Ishikawa (cell line): ENCODE measurements at regions not wholly inside any gene's neighbourhood (a gene's known extent, or its start where the extent isn't known, plus 50 kb on each side); places are given as distances from the start of the nearest gene placed in this dataset.

Experiments used
- CEBPB ChIP-seq: IDR thresholded peaks from 2 replicates; pipeline ENCODE4 v1.6.1; 2012
- CREB1 ChIP-seq: IDR thresholded peaks from 2 replicates; pipeline ENCODE4 v1.6.1; 2012; ENCODE audit warnings: low read depth
- EGR1 ChIP-seq: IDR thresholded peaks from 2 replicates; pipeline ENCODE4 v1.6.1; 2012
- EP300 ChIP-seq: IDR thresholded peaks from 2 replicates; pipeline ENCODE4 v1.6.1; 2012; ENCODE audit warnings: borderline replicate concordance
- FOXM1 ChIP-seq: IDR thresholded peaks from 2 replicates; pipeline ENCODE4 v1.6.1; 2012; ENCODE audit warnings: low read depth, borderline replicate concordance
- NFIC ChIP-seq: IDR thresholded peaks from 2 replicates; pipeline ENCODE4 v1.6.1; 2012
- RAD21 ChIP-seq: IDR thresholded peaks from 2 replicates; pipeline ENCODE4 v1.6.1; 2012; ENCODE audit warnings: low read depth
- REST ChIP-seq: IDR thresholded peaks from 2 replicates; pipeline ENCODE4 v1.6.1; 2012; ENCODE audit warnings: low read depth, mild to moderate bottlenecking
- TAF1 ChIP-seq: IDR thresholded peaks from 2 replicates; pipeline ENCODE4 v1.6.1; 2012; ENCODE audit warnings: low read depth, mild to moderate bottlenecking
- TCF12 ChIP-seq: IDR thresholded peaks from 2 replicates; pipeline ENCODE4 v1.6.1; 2012; ENCODE audit warnings: low read depth
- TEAD4 ChIP-seq: IDR thresholded peaks from 2 replicates; pipeline ENCODE4 v1.6.1; 2012
- USF1 ChIP-seq: IDR thresholded peaks from 2 replicates; pipeline ENCODE4 v1.6.1; 2012
- YY1 ChIP-seq: IDR thresholded peaks from 2 replicates; pipeline ENCODE4 v1.6.1; 2012; ENCODE audit warnings: low read depth
- ZBTB7A ChIP-seq: IDR thresholded peaks from 2 replicates; pipeline ENCODE4 v1.6.1; 2012; ENCODE audit warnings: low read depth
- TF ChIP-seq, protein P1 (sequence below): IDR thresholded peaks from 2 replicates; pipeline ENCODE4 v1.6.1; 2012

DNA sequence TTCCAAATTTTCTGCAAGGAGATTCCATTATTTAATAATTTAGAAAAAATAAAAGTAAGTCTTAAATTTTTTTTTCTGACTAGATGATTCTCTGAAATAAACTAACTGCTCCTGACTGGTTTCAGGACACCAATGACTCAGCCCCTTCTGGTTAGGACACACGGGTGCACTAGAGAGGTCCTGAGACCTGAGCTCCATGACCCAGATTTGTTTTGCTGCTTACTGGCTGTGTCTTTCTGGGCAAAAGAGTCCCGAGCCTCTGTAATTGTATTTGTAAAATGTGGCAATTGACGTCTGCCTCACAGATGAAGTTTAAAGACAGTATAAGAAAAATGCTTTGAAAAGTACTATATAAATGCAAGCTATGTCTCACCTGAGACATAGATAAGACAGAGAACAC, 89.1 kb downstream of the SLC24A2 start:
- no peak for TF ChIP-seq USF1
- TF ChIP-seq EGR1: no peak
- TF ChIP-seq TCF12: no peak
- TF ChIP-seq FOXM1: no peak
- TF ChIP-seq CEBPB: no peak
- TF ChIP-seq RAD21: no peak
- TF ChIP-seq TEAD4: no peak
- TF ChIP-seq, protein P1, sequence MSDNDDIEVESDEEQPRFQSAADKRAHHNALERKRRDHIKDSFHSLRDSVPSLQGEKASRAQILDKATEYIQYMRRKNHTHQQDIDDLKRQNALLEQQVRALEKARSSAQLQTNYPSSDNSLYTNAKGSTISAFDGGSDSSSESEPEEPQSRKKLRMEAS: no peak
- TF ChIP-seq REST: no peak
- no peak for TF ChIP-seq YY1
- TF ChIP-seq TAF1: no peak

GRCh38 chr9:19698960-19699359, 89.9 kb downstream of the SLC24A2 start:
- no peak for TF ChIP-seq TCF12
- no peak for TF ChIP-seq REST
- TF ChIP-seq RAD21: no peak
- no peak for TF ChIP-seq ZBTB7A
- no peak for TF ChIP-seq CEBPB
- no peak for TF ChIP-seq YY1
- no peak for TF ChIP-seq NFIC
- TF ChIP-seq FOXM1: no peak
- TF ChIP-seq, protein P1: no peak
- no peak for TF ChIP-seq TAF1
- no peak for TF ChIP-seq CREB1
- TF ChIP-seq TEAD4: no peak

- TF ChIP-seq RAD21 (no peak), TAF1 (no peak), CEBPB (no peak), EGR1 (no peak), TEAD4 (no peak), CREB1 (no peak), NFIC (no peak), TCF12 (no peak), REST (no peak), ZBTB7A (no peak), EP300 (no peak), YY1 (no peak), USF1 (no peak), FOXM1 (no peak)
- TF ChIP-seq, protein P1: no peak
Measured at GRCh38 chr9:19694601-19695000, 94.2 kb downstream of the SLC24A2 start.

GRCh38 chr9:19690128-19690527, 98.7 kb downstream of the SLC24A2 start:
- no peak for TF ChIP-seq TAF1
- TF ChIP-seq EP300: no peak
- TF ChIP-seq USF1: no peak
- no peak for TF ChIP-seq NFIC
- TF ChIP-seq, protein P1: no peak
- no peak for TF ChIP-seq RAD21
- TF ChIP-seq YY1: no peak
- no peak for TF ChIP-seq FOXM1
- TF ChIP-seq ZBTB7A: no peak
- no peak for TF ChIP-seq REST
- no peak for TF ChIP-seq EGR1
- no peak for TF ChIP-seq CEBPB
- TF ChIP-seq CREB1: no peak
- no peak for TF ChIP-seq TEAD4
- TF ChIP-seq TCF12: no peak
